HUES6 (cell line): ENCODE measurements at regions not wholly inside any gene's neighbourhood (a gene's known extent, or its start where the extent isn't known, plus 50 kb on each side); places are given as distances from the start of the nearest gene placed in this dataset.

ENCODE experiments used
- H3K27ac ChIP-seq: 2 replicates; pipeline ENCODE4 v1.7.0; 2013; ENCODE audit warnings: low read depth, mild to moderate bottlenecking, low read length, inconsistent platforms
- H3K27me3 ChIP-seq: 2 replicates; pipeline ENCODE4 v1.6.1; 2013; ENCODE audit warnings: low read length; ENCODE audit not compliant: control insufficient read depth, insufficient read depth
- H3K36me3 ChIP-seq: 2 replicates; pipeline ENCODE4 v1.6.1; 2013; ENCODE audit warnings: low read length; ENCODE audit not compliant: control insufficient read depth, insufficient read depth
- H3K4me1 ChIP-seq: 2 replicates; pipeline ENCODE4 v1.6.1; 2013; ENCODE audit warnings: low read length; ENCODE audit not compliant: control insufficient read depth, insufficient read depth
- H3K4me3 ChIP-seq: 2 replicates; pipeline ENCODE4 v1.5.1; 2013; ENCODE audit warnings: low read depth, low read length
- H3K9ac ChIP-seq: one replicate; pipeline ENCODE4 v1.6.1; 2013; ENCODE audit warnings: mild to moderate bottlenecking, low read length
- H3K9me3 ChIP-seq: 2 replicates; pipeline ENCODE4 v1.6.1; 2013; ENCODE audit warnings: low read depth, low read length; ENCODE audit not compliant: control insufficient read depth, insufficient read depth

DNA sequence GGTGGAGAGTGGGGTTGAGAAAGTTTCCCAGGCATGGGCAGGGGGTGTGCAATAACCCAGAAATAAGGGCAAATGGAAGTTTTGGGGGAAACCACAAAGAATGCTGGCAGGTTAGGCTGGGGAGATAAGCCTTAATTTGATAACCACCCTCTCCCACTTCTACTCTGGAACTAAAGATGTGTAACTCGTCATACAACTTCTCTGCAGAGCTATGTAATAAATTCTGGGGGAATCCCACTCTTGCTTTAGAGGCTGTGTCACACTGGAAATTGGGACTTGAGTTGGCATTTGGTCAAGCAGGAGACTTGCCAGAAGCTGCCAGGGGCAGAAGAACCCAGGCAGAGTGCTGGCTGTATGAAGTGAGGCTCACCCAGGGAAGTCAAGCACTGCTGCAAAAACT, 170.9 kb upstream of the CPEB2 start:
- no peak overlapping the region for H3K4me3 ChIP-seq
- no peak overlapping the region for H3K27ac ChIP-seq
- no peak overlapping the region for H3K9ac ChIP-seq
- H3K27me3 ChIP-seq, result no peaks in the 10 kb centered on the region
- no peaks in the 10 kb centered on the region for H3K9me3 ChIP-seq
- H3K36me3 ChIP-seq, result no peaks in the 10 kb centered on the region
- H3K4me1 ChIP-seq, result no peaks in the 10 kb centered on the region

- Histone ChIP-seq H3K36me3 (no peaks in the 10 kb centered on the region), H3K9ac (no peak overlapping the region), H3K4me1 (no peaks in the 10 kb centered on the region), H3K27me3 (no peaks in the 10 kb centered on the region), H3K27ac (no peak overlapping the region), H3K4me3 (no peak overlapping the region), H3K9me3 (no peaks in the 10 kb centered on the region)
These were observed 169.2 kb upstream of the CPEB2 start for GRCh38 chr4:14833053-14833452.

- Histone ChIP-seq H3K27me3 (no peaks in the 10 kb centered on the region), H3K9me3 (peaks cover 10% of the 10 kb centered on the region), H3K4me1 (no peaks in the 10 kb centered on the region), H3K4me3 (no peak overlapping the region), H3K27ac (no peak overlapping the region), H3K36me3 (no peaks in the 10 kb centered on the region), H3K9ac (no peak overlapping the region)
These were observed 167.9 kb upstream of the CPEB2 start for GRCh38 chr4:14834382-14834781.

GRCh38 chr4:14835288-14835687, 167.0 kb upstream of the CPEB2 start:
- Histone ChIP-seq H3K4me3 (no peak overlapping the region), H3K4me1 (no peaks in the 10 kb centered on the region), H3K9ac (no peak overlapping the region), H3K36me3 (no peaks in the 10 kb centered on the region), H3K27ac (no peak overlapping the region), H3K27me3 (no peaks in the 10 kb centered on the region), H3K9me3 (peaks cover 10% of the 10 kb centered on the region)

DNA sequence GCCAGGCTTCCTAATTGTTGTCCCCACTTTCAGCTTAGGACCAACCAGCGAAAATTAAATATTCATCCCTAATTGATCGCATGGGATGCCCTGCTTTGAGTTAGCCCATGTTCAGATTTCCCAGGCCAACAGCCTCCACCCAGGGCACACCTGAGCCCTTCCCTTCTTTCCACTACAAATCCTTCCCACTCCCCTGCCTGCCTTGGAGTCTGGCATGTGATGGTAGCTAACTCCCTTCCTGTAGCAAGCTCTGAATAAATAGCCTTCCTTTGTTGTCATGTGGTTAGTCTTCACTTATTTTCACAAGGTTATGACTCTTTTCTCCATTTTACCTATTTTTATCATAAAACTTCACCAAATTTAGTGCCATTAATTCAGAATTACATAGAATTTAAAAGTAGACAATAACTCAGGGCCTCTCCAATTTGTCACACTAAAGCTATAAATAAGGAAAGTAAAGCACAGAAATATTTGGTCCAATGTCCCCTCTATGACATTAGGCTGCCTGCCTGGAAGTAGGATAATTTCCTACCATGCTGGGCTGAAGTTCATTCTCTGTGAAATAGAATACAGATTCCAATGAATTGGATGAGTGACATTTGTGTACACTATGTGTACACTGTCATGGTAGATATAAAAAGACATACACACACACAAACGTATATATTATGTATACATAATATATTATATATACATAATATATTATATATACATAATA, 166.4 kb upstream of the CPEB2 start:
- no peaks in the 10 kb centered on the region for H3K27me3 ChIP-seq
- H3K27ac ChIP-seq, result no peak overlapping the region
- no peak overlapping the region for H3K4me3 ChIP-seq
- no peaks in the 10 kb centered on the region for H3K36me3 ChIP-seq
- no peaks in the 10 kb centered on the region for H3K4me1 ChIP-seq
- peaks cover 10% of the 10 kb centered on the region for H3K9me3 ChIP-seq
- H3K9ac ChIP-seq, result no peak overlapping the region

- no peak overlapping the region for H3K4me3 ChIP-seq
- H3K4me1 ChIP-seq, result no peaks in the 10 kb centered on the region
- peaks cover 10% of the 10 kb centered on the region for H3K9me3 ChIP-seq
- H3K27ac ChIP-seq, result no peak overlapping the region
- H3K9ac ChIP-seq, result no peak overlapping the region
- no peaks in the 10 kb centered on the region for H3K36me3 ChIP-seq
- H3K27me3 ChIP-seq, result no peaks in the 10 kb centered on the region
These were observed 164.4 kb upstream of the CPEB2 start for GRCh38 chr4:14837860-14838259.

- H3K36me3 ChIP-seq, result no peaks in the 10 kb centered on the region
- H3K9ac ChIP-seq, result no peak overlapping the region
- no peaks in the 10 kb centered on the region for H3K27me3 ChIP-seq
- H3K4me1 ChIP-seq, result no peaks in the 10 kb centered on the region
- H3K27ac ChIP-seq, result no peak overlapping the region
- no peak overlapping the region for H3K4me3 ChIP-seq
- peaks cover 10% of the 10 kb centered on the region for H3K9me3 ChIP-seq
These were observed 160.2 kb upstream of the CPEB2 start for GRCh38 chr4:14841801-14842768.

GRCh38 chr4:14842964-14843630, 159.2 kb upstream of the CPEB2 start:
- no peaks in the 10 kb centered on the region for H3K36me3 ChIP-seq
- H3K4me1 ChIP-seq, result no peaks in the 10 kb centered on the region
- H3K4me3 ChIP-seq, result no peak overlapping the region
- H3K9me3 ChIP-seq, result peaks cover 10% of the 10 kb centered on the region
- H3K27me3 ChIP-seq, result no peaks in the 10 kb centered on the region
- H3K9ac ChIP-seq, result no peak overlapping the region
- no peak overlapping the region for H3K27ac ChIP-seq

DNA sequence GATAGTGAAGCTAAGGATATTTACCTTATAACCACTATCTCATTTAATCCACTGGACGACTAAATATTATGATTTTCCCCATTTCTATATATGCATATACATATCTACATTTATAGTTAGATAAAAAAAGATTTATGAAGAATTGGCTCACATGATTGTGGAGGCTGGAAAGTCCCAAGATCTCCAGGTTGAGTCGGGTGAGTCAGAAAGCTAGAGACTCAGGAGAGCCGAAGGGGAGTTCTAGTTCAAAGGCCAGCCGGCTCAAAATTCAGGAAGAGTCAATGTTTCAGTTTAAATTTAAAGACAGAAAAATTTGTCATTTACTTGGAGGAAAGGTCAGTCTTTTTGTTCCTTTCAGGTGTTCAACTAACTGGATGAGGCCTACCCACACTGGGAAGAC, 158.2 kb upstream of the CPEB2 start:
- Histone ChIP-seq H3K27ac (no peak overlapping the region), H3K36me3 (no peaks in the 10 kb centered on the region), H3K27me3 (no peaks in the 10 kb centered on the region), H3K4me1 (no peaks in the 10 kb centered on the region), H3K9ac (no peak overlapping the region), H3K9me3 (peaks cover 3% of the 10 kb centered on the region), H3K4me3 (no peak overlapping the region)

DNA sequence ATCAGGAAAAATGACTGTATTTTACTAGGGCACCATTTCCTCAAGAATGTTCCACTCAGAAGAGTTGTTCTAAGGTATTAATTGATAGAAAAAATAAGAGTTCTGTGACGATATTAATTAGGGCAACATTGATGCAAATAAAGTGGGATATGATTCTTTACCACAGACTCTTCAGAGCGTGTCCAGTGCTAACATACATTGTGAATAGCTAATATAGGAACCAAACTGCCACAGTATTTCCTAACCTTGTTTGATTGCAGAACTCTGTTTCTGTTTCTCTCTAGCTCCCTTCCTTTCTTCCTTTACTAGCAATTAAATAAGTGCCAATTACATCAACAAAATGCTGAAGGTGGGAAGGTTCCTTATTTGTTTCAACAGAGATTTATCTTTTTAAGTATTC, 154.1 kb upstream of the CPEB2 start:
- Histone ChIP-seq H3K9ac (no peak overlapping the region), H3K36me3 (no peaks in the 10 kb centered on the region), H3K9me3 (peaks cover 4% of the 10 kb centered on the region), H3K27ac (no peak overlapping the region), H3K4me1 (no peaks in the 10 kb centered on the region), H3K4me3 (no peak overlapping the region), H3K27me3 (no peaks in the 10 kb centered on the region)
